NOMO-1 treated with DMSO at 0.1 percent for 48 hours (cell line): ENCODE measurements at regions not wholly inside any gene's neighbourhood (a gene's known extent, or its start where the extent isn't known, plus 50 kb on each side); places are given as distances from the start of the nearest gene placed in this dataset.

Source experiments
- DNase-seq: peaks from one replicate; lab custom pipeline; 2025; ENCODE audit not compliant: unreplicated experiment; lab: John Stamatoyannopoulos, UW

- DNase-seq, result no peak
These were observed 242.4 kb downstream of the LPIN1 start for GRCh38 chr2:11988691-11989353.

- no peak for DNase-seq
These were observed 242.9 kb downstream of the LPIN1 start for GRCh38 chr2:11989354-11989703.

GRCh38 chr2:11990576-11990975 lies 244.1 kb downstream of the LPIN1 start:
- peak; percentile 64 for DNase-seq

GRCh38 chr2:11993749-11994148 lies 247.3 kb downstream of the LPIN1 start:
- DNase-seq, result no peak

GRCh38 chr2:11995456-11995855 lies 249.0 kb downstream of the LPIN1 start:
- no peak for DNase-seq

- no peak for DNase-seq
These were observed 250.2 kb downstream of the LPIN1 start for GRCh38 chr2:11996618-11997017.

GRCh38 chr2:11997142-11997541 lies 250.7 kb downstream of the LPIN1 start:
- DNase-seq, result no peak

GRCh38 chr2:11998218-11998617 lies 251.8 kb downstream of the LPIN1 start:
- no peak for DNase-seq

GRCh38 chr2:11998626-11999378 lies 252.4 kb downstream of the LPIN1 start:
- no peak for DNase-seq

- DNase-seq, result no peak
These were observed 255.2 kb downstream of the LPIN1 start for GRCh38 chr2:12001621-12002020.

- DNase-seq, result no peak
These were observed 255.8 kb downstream of the LPIN1 start for GRCh38 chr2:12002215-12002614.

GRCh38 chr2:12004713-12005112 lies 258.3 kb downstream of the LPIN1 start:
- DNase-seq, result no peak

- DNase-seq, result peak; percentile 47
These were observed 259.7 kb downstream of the LPIN1 start for GRCh38 chr2:12005886-12006681.

- no peak for DNase-seq
These were observed 260.4 kb downstream of the LPIN1 start for GRCh38 chr2:12006850-12007249.

GRCh38 chr2:12007282-12007681 lies 260.9 kb downstream of the LPIN1 start:
- DNase-seq, result no peak

GRCh38 chr2:12008425-12009061 lies 262.1 kb downstream of the LPIN1 start:
- DNase-seq, result peak; percentile 75

- no peak for DNase-seq
These were observed 263.0 kb downstream of the LPIN1 start for GRCh38 chr2:12009323-12009905.

GRCh38 chr2:12010059-12010458 lies 263.6 kb downstream of the LPIN1 start:
- DNase-seq, result no peak

GRCh38 chr2:12010779-12011178 lies 264.3 kb downstream of the LPIN1 start:
- no peak for DNase-seq

- peak; percentile 85 for DNase-seq
These were observed 267.9 kb downstream of the LPIN1 start for GRCh38 chr2:12014088-12014960.
